ENCODE measurements at regions not wholly inside any gene's neighbourhood (a gene's known extent, or its start where the extent isn't known, plus 50 kb on each side); places are given as distances from the start of the nearest gene placed in this dataset.

GRCh38 chr12:58071994-58072393, 130.6 kb downstream of the ATP23 start:
- DNase-seq (no peak), ATAC-seq (no peak)
- intact Hi-C loops (cut with DNase I), result no loop called here
- Histone ChIP-seq H3K27ac (no peak overlapping the region), H3K4me1 (peaks cover 0 to 4% (median 0%) of the 10 kb centered on the region in 9 donors), H3K36me3 (no peaks in the 10 kb centered on the region), H3K9me3 (no peaks in the 10 kb centered on the region), H3K27me3 (no peaks in the 10 kb centered on the region), H3K4me3 (no peak overlapping the region)
- 93 to 96% methylated on average over 2 of the region's 2 CpGs for WGBS, 2 donors
- TF ChIP-seq CTCF (IDR thresholded peaks at IDR 0.05), result no peak

GRCh38 chr12:58074259-58074658, 132.9 kb downstream of the ATP23 start:
- TF ChIP-seq CTCF (IDR thresholded peaks at IDR 0.05), result no peak
- no peaks in the 10 kb centered on the region for H3K27me3 ChIP-seq
- peaks cover 0 to 4% (median 0%) of the 10 kb centered on the region in 9 donors for H3K4me1 ChIP-seq
- no peaks in the 10 kb centered on the region for H3K9me3 ChIP-seq
- no peaks in the 10 kb centered on the region for H3K36me3 ChIP-seq
- H3K27ac ChIP-seq, result no peak overlapping the region
- intact Hi-C loops (cut with DNase I), result no loop called here
- ATAC-seq (no peak), DNase-seq (no peak)
- WGBS, 2 donors, result 90 to 100% methylated on average over 1 of the region's 1 CpG
- H3K4me3 ChIP-seq, result no peak overlapping the region

- Histone ChIP-seq H3K9me3 (no peaks in the 10 kb centered on the region), H3K4me3 (no peak overlapping the region), H3K27ac (no peak overlapping the region), H3K36me3 (no peaks in the 10 kb centered on the region), H3K4me1 (no peaks in the 10 kb centered on the region), H3K27me3 (no peaks in the 10 kb centered on the region)
- no peak for TF ChIP-seq CTCF (IDR thresholded peaks at IDR 0.05)
- no peak for ATAC-seq
- 83 to 94% methylated on average over 1 of the region's 1 CpG for WGBS, 2 donors
- intact Hi-C loops (cut with DNase I), result no loop called here
- no peak for DNase-seq
Observed at GRCh38 chr12:58079806-58080205, 138.4 kb downstream of the ATP23 start.

- intact Hi-C loops (cut with DNase I), result no loop called here
- WGBS, 2 donors, result 0% methylated on average over 1 of the region's 1 CpG
- Histone ChIP-seq H3K27ac (no peak overlapping the region), H3K4me1 (no peaks in the 10 kb centered on the region), H3K9me3 (no peaks in the 10 kb centered on the region), H3K4me3 (no peak overlapping the region), H3K36me3 (no peaks in the 10 kb centered on the region), H3K27me3 (no peaks in the 10 kb centered on the region)
- no peak for TF ChIP-seq CTCF (IDR thresholded peaks at IDR 0.05)
- DNase-seq (no peak), ATAC-seq (no peak)
Observed at GRCh38 chr12:58081488-58081887, 140.1 kb downstream of the ATP23 start.

- Histone ChIP-seq H3K36me3 (no peaks in the 10 kb centered on the region), H3K9me3 (no peaks in the 10 kb centered on the region), H3K4me3 (no peak overlapping the region), H3K4me1 (peaks cover 0 to 10% (median 0%) of the 10 kb centered on the region in 9 donors), H3K27ac (no peak overlapping the region), H3K27me3 (no peaks in the 10 kb centered on the region)
- no peak for ATAC-seq
- no peak for TF ChIP-seq CTCF (IDR thresholded peaks at IDR 0.05)
- intact Hi-C loops (cut with DNase I), result no loop called here
- WGBS, 2 donors, result 69 to 73% methylated on average over 2 of the region's 2 CpGs
- DNase-seq, result no peak
Observed at GRCh38 chr12:58082996-58083395, 141.6 kb downstream of the ATP23 start.
